GM23338 (cell line): ENCODE measurements at regions not wholly inside any gene's neighbourhood (a gene's known extent, or its start where the extent isn't known, plus 50 kb on each side); places are given as distances from the start of the nearest gene placed in this dataset.

Experiments
- ATAC-seq: fragments of 200-7000 bp; cut with Tn5 transposase; 3 replicates; pipeline ENCODE4 v1.9.1; 2020
- DNase-seq: peaks from one replicate; pipeline ENCODE4 v3.0.0-alpha.2; 2015; ENCODE audit warnings: low spot score
- H2AFZ ChIP-seq: fragments of 200-600 bp; sonication (generic); 2 replicates; pipeline ENCODE4 v1.8.0; 2016; ENCODE audit warnings: antibody characterized with exemption, mild to moderate bottlenecking, moderate library complexity
- H3F3A ChIP-seq: fragments of 200-600 bp; sonication (generic); replicated peaks from 2 replicates; pipeline ENCODE4 v1.8.0; 2017; ENCODE audit warnings: antibody characterized with exemption, mixed run types, low read depth
- H3K27ac ChIP-seq: fragments of 200-600 bp; sonication (generic); 2 replicates; pipeline ENCODE4 v1.6.1; 2016; ENCODE audit warnings: low read depth
- H3K27me3 ChIP-seq: fragments of 200-600 bp; sonication (generic); 2 replicates; pipeline ENCODE4 v1.8.0; 2016; ENCODE audit warnings: mild to moderate bottlenecking, mixed run types, moderate library complexity; ENCODE audit not compliant: insufficient read depth
- H3K36me3 ChIP-seq: fragments of 200-600 bp; sonication (generic); 2 replicates; pipeline ENCODE4 v1.8.0; 2016; ENCODE audit warnings: mild to moderate bottlenecking; ENCODE audit not compliant: insufficient read depth
- H3K4me1 ChIP-seq: fragments of 200-600 bp; sonication (generic); 2 replicates; pipeline ENCODE4 v1.8.0; 2016; ENCODE audit warnings: mild to moderate bottlenecking, moderate library complexity; ENCODE audit not compliant: insufficient read depth
- H3K4me2 ChIP-seq: fragments of 200-600 bp; sonication (generic); 2 replicates; pipeline ENCODE4 v1.7.1; 2017; ENCODE audit warnings: mixed run types
- H3K4me3 ChIP-seq: fragments of 200-600 bp; sonication (generic); 2 replicates; pipeline ENCODE4 v1.6.1; 2016; ENCODE audit warnings: mixed run types
- H3K79me2 ChIP-seq: fragments of 200-600 bp; sonication (generic); replicated peaks from 2 replicates; pipeline ENCODE4 v1.8.0; 2017; ENCODE audit warnings: mild to moderate bottlenecking; ENCODE audit not compliant: insufficient read depth
- H3K9me2 ChIP-seq: fragments of 200-600 bp; sonication (generic); 2 replicates; pipeline ENCODE4 v1.8.0; 2017; ENCODE audit not compliant: insufficient read depth
- H4K20me1 ChIP-seq: fragments of 200-600 bp; sonication (generic); replicated peaks from 2 replicates; pipeline ENCODE4 v1.8.0; 2017; ENCODE audit warnings: mild to moderate bottlenecking; ENCODE audit not compliant: insufficient read depth
- H3K27ac Mint-ChIP-seq: 2 replicates; pipeline ENCODE4 v1.8.0; 2020; ENCODE audit warnings: inconsistent platforms, mild to moderate bottlenecking, moderate library complexity, mixed read lengths
- H3K27me3 Mint-ChIP-seq: 3 replicates; pipeline ENCODE4 v1.8.0; 2022; ENCODE audit warnings: low read depth, mild to moderate bottlenecking, moderate library complexity, mixed read lengths, inconsistent platforms; ENCODE audit not compliant: insufficient read depth, poor library complexity
- H3K36me3 Mint-ChIP-seq: 3 replicates; pipeline ENCODE4 v1.8.0; 2021; ENCODE audit warnings: low read depth, mild to moderate bottlenecking, inconsistent platforms, moderate library complexity, mixed read lengths
- H3K4me1 Mint-ChIP-seq: 3 replicates; pipeline ENCODE4 v1.8.0; 2020; ENCODE audit warnings: mild to moderate bottlenecking, inconsistent platforms, mixed read lengths
- H3K4me3 Mint-ChIP-seq: 3 replicates; pipeline ENCODE4 v1.8.0; 2021; ENCODE audit warnings: moderate library complexity, mild to moderate bottlenecking, inconsistent platforms, mixed read lengths
- H3K9me3 Mint-ChIP-seq: 3 replicates; pipeline ENCODE4 v1.8.0; 2020; ENCODE audit warnings: moderate library complexity, mild to moderate bottlenecking, inconsistent platforms, mixed read lengths
- CREB1 ChIP-seq: fragments of 250-450 bp; sonication (Bioruptor Pico); IDR thresholded peaks from 2 replicates; pipeline ENCODE4 v1.5.0; 2020; ENCODE audit warnings: low read depth, mild to moderate bottlenecking, moderate library complexity
- EZH2 ChIP-seq: fragments of 200-600 bp; sonication (generic); IDR thresholded peaks from one replicate; pipeline ENCODE4 v1.8.0; 2017; ENCODE audit warnings: antibody characterized with exemption, mild to moderate bottlenecking, low read depth; ENCODE audit not compliant: unreplicated experiment
- EZH2phosphoT487 ChIP-seq: fragments of 200-600 bp; sonication (generic); IDR thresholded peaks from one replicate; pipeline ENCODE4 v1.8.1; 2018; ENCODE audit warnings: antibody characterized with exemption; ENCODE audit not compliant: unreplicated experiment
- JUNB ChIP-seq: IDR thresholded peaks from one replicate; pipeline ENCODE4 v1.6.1; 2016; ENCODE audit warnings: antibody characterized with exemption; ENCODE audit not compliant: unreplicated experiment
- POLR2AphosphoS5 ChIP-seq: IDR thresholded peaks from 2 replicates; pipeline ENCODE4 v1.6.1; 2016; ENCODE audit warnings: antibody characterized with exemption, low read depth
- STAT1 ChIP-seq: IDR thresholded peaks from one replicate; pipeline ENCODE4 v1.6.1; 2016; ENCODE audit warnings: antibody characterized with exemption; ENCODE audit not compliant: unreplicated experiment
- ZNF114 ChIP-seq: fragments of 250-450 bp; sonication (Bioruptor Pico); IDR thresholded peaks from 2 replicates; pipeline ENCODE4 v1.5.0; 2020; ENCODE audit warnings: mild to moderate bottlenecking, moderate library complexity
- ZNF331 ChIP-seq: fragments of 250-450 bp; sonication (Bioruptor Pico); IDR thresholded peaks from 2 replicates; pipeline ENCODE4 v1.5.0; 2020; ENCODE audit warnings: low read depth, mild to moderate bottlenecking, moderate library complexity
- TF ChIP-seq, protein P1 (sequence below): IDR thresholded peaks from 2 replicates; pipeline ENCODE4 v1.6.1; 2016; ENCODE audit warnings: antibody characterized with exemption
- TF ChIP-seq, protein P2 (sequence below): fragments of 250-450 bp; sonication (Bioruptor Pico); IDR thresholded peaks from 2 replicates; pipeline ENCODE4 v1.5.0; 2020; ENCODE audit warnings: mild to moderate bottlenecking, moderate library complexity

DNA sequence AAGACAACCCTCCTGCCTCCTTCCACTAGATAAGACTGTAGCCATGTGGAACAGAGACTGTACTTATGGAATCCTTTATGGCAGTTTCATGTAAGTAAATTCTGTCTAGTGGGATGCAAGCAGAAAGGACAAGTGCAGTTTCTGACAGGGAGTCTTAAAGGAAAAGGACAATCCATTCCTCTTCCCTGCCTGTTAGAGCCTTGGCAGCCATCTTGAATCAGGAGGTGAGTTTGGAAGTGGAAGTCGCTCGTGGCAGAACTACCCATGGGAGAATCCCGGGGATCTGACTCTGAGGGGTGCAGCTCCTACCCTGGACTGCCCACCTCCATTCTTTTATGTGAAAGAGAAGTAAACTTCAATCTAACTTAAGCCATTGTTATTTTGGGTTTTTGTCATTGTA is 61.4 kb upstream of the AKAP12 start:
- H3K27ac ChIP-seq, result no peak overlapping the region
- no peak overlapping the region for H3K4me2 ChIP-seq
- no peak for ATAC-seq
- no peaks in the 10 kb centered on the region for H3K36me3 ChIP-seq
- H3F3A ChIP-seq, result no peaks in the 10 kb centered on the region
- Mint-ChIP-seq H3K36me3 (peaks cover 8% of the 10 kb centered on the region; the same call in 2 of the 3 replicates), H3K4me3 (no peak overlapping the region), H3K9me3 (peaks cover 16% of the 10 kb centered on the region), H3K4me1 (peaks cover 8% of the 10 kb centered on the region), H3K27me3 (peaks cover 3% of the 10 kb centered on the region), H3K27ac (no peak overlapping the region)
- H3K27me3 ChIP-seq, result no peaks in the 10 kb centered on the region
- 0 out of 2 replicates have a peak overlapping the region, but pooled peaks have one; percentile 18 for H2AFZ ChIP-seq
- H3K79me2 ChIP-seq, result no peaks in the 10 kb centered on the region
- H4K20me1 ChIP-seq, result no peaks in the 10 kb centered on the region
- H3K9me2 ChIP-seq, result no peaks in the 10 kb centered on the region
- no peak for DNase-seq
- H3K4me3 ChIP-seq, result no peak overlapping the region
- TF ChIP-seq STAT1 (no peak), EZH2phosphoT487 (no peak), ZNF114 (CRISPR knock-in tag) (no peak), POLR2AphosphoS5 (no peak), CREB1 (CRISPR knock-in tag) (no peak), JUNB (no peak), EZH2 (no peak), ZNF331 (CRISPR knock-in tag) (no peak)
- TF ChIP-seq, protein P1, sequence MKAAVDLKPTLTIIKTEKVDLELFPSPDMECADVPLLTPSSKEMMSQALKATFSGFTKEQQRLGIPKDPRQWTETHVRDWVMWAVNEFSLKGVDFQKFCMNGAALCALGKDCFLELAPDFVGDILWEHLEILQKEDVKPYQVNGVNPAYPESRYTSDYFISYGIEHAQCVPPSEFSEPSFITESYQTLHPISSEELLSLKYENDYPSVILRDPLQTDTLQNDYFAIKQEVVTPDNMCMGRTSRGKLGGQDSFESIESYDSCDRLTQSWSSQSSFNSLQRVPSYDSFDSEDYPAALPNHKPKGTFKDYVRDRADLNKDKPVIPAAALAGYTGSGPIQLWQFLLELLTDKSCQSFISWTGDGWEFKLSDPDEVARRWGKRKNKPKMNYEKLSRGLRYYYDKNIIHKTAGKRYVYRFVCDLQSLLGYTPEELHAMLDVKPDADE, result no peak
- TF ChIP-seq, protein P2, sequence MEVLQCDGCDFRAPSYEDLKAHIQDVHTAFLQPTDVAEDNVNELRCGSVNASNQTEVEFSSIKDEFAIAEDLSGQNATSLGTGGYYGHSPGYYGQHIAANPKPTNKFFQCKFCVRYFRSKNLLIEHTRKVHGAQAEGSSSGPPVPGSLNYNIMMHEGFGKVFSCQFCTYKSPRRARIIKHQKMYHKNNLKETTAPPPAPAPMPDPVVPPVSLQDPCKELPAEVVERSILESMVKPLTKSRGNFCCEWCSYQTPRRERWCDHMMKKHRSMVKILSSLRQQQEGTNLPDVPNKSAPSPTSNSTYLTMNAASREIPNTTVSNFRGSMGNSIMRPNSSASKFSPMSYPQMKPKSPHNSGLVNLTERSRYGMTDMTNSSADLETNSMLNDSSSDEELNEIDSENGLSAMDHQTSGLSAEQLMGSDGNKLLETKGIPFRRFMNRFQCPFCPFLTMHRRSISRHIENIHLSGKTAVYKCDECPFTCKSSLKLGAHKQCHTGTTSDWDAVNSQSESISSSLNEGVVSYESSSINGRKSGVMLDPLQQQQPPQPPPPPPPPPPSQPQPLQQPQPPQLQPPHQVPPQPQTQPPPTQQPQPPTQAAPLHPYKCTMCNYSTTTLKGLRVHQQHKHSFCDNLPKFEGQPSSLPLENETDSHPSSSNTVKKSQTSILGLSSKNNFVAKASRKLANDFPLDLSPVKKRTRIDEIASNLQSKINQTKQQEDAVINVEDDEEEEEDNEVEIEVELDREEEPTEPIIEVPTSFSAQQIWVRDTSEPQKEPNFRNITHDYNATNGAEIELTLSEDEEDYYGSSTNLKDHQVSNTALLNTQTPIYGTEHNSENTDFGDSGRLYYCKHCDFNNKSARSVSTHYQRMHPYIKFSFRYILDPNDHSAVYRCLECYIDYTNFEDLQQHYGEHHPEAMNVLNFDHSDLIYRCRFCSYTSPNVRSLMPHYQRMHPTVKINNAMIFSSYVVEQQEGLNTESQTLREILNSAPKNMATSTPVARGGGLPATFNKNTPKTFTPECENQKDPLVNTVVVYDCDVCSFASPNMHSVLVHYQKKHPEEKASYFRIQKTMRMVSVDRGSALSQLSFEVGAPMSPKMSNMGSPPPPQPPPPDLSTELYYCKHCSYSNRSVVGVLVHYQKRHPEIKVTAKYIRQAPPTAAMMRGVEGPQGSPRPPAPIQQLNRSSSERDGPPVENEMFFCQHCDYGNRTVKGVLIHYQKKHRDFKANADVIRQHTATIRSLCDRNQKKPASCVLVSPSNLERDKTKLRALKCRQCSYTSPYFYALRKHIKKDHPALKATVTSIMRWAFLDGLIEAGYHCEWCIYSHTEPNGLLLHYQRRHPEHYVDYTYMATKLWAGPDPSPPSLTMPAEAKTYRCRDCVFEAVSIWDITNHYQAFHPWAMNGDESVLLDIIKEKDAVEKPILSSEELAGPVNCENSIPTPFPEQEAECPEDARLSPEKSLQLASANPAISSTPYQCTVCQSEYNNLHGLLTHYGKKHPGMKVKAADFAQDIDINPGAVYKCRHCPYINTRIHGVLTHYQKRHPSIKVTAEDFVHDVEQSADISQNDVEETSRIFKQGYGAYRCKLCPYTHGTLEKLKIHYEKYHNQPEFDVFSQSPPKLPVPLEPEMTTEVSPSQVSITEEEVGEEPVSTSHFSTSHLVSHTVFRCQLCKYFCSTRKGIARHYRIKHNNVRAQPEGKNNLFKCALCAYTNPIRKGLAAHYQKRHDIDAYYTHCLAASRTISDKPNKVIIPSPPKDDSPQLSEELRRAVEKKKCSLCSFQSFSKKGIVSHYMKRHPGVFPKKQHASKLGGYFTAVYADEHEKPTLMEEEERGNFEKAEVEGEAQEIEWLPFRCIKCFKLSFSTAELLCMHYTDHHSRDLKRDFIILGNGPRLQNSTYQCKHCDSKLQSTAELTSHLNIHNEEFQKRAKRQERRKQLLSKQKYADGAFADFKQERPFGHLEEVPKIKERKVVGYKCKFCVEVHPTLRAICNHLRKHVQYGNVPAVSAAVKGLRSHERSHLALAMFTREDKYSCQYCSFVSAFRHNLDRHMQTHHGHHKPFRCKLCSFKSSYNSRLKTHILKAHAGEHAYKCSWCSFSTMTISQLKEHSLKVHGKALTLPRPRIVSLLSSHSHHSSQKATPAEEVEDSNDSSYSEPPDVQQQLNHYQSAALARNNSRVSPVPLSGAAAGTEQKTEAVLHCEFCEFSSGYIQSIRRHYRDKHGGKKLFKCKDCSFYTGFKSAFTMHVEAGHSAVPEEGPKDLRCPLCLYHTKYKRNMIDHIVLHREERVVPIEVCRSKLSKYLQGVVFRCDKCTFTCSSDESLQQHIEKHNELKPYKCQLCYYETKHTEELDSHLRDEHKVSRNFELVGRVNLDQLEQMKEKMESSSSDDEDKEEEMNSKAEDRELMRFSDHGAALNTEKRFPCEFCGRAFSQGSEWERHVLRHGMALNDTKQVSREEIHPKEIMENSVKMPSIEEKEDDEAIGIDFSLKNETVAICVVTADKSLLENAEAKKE (CRISPR knock-in tag), result no peak
- H3K4me1 ChIP-seq, result no peaks in the 10 kb centered on the region; the same call in 1 of the 2 replicates
